ENCODE measurements at regions not wholly inside any gene's neighbourhood (a gene's known extent, or its start where the extent isn't known, plus 50 kb on each side); places are given as distances from the start of the nearest gene placed in this dataset.

GRCh38 chr7:371779-372545 lies 82.0 kb downstream of the FOXL3 start:
- peak in 1 of 5 donors; percentile 8 for DNase-seq

DNA sequence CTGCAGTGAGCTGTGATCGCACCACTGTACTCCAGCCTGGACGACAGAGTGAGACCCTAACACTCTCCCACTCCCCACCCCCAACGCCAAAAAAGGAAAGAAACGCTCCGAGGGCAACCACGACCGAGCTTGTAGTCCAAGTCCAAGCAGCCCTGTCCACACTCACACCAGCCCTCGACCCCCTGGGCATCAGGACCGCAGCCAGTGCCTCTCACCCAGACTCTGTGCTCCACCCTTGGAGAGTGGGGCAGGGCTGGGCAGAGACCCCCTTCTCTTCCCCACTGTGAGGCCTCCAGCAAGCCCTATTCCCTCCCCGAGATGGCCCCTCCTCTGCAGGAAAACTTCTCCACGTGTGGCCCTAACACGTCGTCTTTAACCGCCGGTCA lies 82.6 kb downstream of the FOXL3 start:
- DNase-seq = peak in 1 of 5 donors; percentile 6

DNA sequence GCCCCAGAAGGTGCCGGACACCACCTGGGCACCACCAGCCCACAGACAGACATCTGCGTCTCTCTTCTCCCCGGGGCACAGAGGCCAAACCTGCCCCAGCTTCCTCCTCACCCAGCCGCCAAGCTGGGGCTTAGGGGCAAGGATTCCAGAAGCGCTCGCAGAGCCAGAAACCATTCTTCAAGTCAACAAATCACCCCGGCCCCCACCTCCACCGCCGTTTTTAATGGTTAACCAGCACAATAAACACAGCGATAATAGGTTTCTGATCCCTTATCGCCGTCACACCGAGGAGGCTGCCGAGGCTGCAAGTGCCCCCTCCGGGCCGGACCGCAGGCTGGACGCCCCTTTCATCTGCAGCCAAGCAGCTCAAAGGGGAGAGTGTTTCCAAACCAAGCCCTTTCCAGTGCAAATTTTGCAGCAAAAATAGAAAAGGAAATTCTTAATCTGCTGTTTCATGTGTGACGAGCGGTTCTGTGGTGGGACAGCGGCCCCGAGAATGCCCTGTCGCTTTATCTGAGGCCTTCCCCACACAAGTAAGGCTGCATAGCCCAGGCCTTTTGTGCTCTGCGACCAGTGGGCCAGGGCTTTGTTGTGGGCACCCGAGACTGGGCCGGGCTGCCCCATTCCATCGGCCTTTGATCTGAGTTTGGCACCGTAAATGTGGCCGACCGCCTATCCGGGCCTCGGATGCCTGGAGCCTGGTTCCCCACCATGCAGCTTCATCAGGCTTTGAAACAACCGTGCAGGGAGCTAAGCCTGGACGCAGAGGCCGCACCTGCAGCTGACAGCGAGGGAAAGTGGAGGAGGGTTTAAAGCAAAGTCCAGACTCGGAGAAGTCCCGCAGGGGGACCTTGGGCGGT lies 83.2 kb downstream of the FOXL3 start:
- DNase-seq = peak in 1 of 5 donors; percentile 9

- peak in 1 of 5 donors; percentile 9 for DNase-seq
Observed at GRCh38 chr7:373818-374705, 84.1 kb downstream of the FOXL3 start.

DNA sequence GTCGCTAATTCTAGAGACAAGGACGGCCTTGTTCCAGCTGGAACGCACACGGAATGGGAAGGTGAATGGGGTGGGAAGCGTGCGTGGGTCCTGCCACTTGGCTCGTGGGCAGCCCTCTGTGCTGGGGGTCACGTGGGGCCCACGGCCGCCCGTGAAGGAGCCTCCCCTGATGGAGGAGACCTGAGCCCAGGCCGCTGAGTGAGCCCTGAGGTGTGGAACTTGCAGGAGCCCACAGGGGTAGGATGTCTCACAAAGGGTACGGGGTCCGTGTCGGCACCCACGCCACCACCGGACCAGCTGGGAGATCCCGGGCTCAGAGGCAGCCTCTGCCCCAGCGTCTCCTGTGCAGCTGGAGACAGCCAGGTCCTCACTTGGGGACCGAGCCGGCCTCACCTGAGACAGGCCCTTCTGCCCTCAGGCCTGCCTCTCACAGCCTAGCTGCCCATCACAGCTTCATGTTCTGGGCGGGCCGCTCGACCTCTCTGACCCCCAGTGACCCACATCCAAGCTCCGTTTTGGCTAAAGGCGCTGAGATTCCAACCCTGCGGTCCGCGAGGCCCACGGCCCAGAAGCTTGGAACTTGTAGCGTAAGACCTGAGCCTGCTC lies 84.8 kb downstream of the FOXL3 start:
- DNase-seq = no peak

DNA sequence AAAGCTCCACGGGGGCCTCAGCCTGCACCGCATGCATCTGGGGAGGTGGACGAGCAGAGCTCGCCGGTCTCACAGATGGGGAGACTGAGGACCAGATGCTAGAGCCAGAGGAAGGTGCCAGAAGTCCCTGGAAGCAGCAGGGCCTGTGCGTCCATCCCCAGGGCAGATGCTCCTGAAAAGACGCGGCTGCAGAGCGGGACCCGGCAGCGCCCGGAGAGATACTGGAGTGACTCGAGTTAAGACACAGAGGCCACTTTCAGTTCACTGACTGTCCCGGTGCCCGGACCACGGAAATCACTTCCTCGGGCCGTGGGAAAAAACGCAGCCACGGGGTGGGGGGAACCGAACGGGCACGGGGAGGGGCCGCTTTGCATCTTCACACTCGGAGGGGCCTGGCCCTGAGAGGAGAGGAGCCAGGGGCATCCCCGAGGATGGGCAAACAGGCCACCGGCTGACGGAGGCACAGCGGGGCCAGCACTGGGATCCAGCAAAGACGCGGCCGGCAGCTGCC lies 85.4 kb downstream of the FOXL3 start:
- DNase-seq = peak in 1 of 5 donors; percentile 8

- no peak for DNase-seq
Observed at GRCh38 chr7:375901-376305, 85.9 kb downstream of the FOXL3 start.

DNA sequence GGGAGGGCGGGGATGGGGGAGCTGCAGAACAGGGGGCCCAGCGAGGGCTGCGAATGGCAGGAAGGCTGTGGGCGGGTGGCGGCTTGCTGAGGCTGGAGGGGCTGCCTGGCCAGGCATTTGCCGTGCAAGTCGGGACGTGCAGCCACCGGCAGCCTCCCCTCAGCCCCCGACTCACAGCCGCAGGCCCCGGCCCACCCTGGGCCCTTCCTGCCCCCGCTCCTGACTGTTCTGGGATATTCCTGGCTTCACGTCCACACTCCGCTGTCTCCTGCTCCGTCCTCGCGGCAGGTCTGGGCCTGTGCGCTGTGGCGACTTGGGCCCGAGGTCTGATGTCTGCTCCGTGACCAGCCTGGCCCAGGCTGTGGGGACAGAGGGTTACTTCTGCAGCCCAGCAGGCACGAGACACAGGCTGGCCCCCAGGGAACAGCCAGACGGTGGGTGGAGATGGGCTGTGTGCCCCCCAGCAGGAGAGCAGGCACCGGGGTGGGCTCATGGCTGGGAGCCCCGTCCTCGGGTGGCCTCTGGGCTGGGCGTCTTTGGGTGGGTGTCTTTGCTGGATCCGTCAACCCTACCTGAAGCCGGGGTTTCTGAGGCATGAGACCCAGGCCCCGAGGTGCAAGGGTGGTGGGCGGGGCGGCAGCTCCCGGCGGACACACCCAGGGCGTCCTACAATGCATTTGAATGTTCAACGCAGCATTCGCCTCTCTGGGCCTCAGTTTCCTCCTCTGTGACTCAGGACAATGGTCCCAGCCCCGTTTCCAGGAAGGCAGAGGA lies 86.5 kb downstream of the FOXL3 start:
- peak in 1 of 5 donors; percentile 11 for DNase-seq

- peak in 1 of 5 donors; percentile 12 for DNase-seq
Observed at GRCh38 chr7:377080-378040, 87.4 kb downstream of the FOXL3 start.

DNA sequence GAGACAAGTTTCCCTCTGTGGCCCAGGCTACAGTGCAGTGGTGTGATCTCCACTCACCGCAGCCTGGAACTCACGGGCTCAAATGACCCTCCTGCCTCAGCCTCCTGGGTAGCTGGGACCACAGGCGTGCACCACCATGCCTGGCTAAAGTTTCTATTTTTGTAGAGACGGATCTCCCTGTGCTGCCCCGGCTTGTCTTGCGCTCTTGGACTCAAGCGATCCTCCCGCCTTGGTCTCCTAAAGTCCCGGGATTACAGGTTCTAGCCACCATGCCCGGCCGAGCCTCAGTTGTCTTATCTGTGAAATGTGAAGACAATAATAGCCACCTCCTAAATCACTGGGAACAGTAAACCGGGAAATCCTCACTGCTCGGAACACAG lies 88.1 kb downstream of the FOXL3 start:
- no peak for DNase-seq

DNA sequence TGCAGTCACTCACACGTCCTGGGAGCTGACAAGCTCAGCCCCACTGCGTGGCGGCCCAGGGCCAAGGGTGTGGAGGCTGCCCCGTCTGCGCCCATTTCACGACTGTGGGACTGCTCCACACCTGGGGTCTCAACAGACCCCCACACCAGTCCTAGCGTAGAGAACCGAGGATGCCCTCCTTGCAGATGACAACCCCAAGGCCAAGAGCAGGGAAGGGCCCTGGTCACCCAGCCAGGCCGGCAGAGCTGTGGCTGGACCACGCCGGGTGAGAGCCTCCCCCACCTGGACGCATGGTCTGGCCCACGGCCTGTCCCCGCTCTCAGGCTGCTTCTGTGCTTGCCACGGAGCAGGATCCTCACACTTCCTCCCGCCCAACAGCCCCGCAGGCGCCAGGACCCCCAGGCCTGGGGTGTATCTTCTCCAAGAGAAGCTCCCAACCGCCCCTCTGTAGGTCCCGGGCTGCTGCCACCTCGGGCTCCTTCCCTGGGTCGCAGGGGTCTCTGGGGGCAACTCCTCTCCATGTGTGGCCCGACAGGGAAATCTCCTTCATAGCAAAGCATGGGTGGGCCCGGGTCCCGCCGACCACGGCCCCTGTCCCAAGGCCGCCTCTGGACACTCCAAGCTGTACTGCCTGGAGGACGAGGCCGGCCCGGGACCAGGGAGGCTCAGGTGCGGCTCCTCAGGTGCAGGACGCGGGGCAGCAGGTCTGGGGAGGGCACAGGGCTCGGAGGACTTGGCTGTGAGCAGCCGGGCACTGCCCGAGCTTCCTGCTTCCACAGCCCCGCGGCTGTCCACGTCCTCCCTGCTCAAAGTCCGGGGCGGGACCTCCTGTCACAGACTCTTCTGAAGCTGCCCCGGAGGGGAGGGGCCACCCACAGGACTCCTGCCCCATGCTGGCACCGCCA lies 88.8 kb downstream of the FOXL3 start:
- peak in 1 of 5 donors; percentile 11 for DNase-seq

- DNase-seq = peak in 1 of 5 donors; percentile 12
Observed at GRCh38 chr7:379456-380138, 89.6 kb downstream of the FOXL3 start.

GRCh38 chr7:380139-380485 lies 90.1 kb downstream of the FOXL3 start:
- DNase-seq = no peak

DNA sequence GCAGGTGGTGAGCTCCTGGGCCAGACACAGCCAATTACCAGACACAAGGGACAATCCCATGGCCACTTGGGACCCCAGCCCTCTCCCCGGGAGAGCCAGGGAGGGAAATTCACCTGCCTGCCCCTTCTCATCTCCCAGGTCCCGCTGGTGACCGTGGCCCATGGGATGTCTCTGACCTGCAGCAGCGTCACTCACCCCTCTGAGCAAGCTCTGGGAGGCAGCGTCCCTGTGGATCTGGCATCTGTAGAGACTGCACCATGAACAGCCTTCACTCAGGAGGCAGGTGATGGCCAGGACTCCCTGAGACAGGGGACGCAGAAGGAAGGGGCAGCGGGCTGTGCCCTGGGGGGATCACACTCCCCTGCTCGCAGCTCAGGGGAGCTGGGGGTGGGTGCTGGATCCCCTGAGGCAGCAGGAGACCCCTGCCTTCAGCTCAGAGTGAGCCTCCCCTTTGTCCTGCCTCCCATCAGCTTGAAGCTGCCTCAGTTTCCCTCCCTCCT lies 90.8 kb downstream of the FOXL3 start:
- DNase-seq = peak in 1 of 5 donors; percentile 10

DNA sequence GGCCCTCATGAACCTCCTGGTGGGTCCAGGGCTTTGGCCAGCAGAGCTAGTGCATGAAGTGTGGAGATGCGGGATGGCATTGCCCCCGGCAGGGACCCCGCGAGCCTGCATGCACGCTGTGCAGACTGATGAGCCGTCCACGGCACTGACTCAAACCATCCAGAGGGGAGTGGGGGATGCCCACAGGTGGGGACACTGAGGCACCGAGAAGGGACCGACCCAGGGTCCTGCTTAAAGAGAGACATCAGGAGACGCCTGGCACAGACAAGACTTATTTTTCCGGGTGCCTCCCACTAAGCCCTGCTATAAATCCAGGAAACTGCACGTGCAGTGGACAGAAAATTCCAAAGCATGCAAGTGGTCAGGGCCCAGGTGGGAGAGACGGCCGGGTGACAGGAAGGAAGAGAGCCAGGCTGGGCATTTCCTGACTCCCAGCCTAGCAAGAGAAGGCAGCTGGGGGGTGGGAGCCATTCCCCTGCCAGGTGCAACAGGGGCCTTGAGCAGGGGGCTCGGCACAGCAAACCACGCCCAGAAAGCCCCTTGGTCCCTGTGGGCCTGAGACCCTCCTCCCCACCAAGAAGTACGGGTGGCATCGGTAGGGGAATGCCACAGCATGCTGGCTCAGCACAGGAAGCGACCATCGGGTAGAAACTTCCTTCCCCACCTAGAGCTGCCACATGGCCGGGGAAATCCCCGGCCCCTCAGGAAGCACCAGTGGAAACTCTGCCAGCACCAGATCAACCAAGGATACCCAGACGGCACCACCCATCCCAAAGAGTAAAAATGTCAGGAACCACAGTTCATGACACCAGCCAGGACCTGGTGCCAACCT lies 91.5 kb downstream of the FOXL3 start:
- DNase-seq = peak in 3 of 5 donors; percentile 7 to 26 (median 20)

DNA sequence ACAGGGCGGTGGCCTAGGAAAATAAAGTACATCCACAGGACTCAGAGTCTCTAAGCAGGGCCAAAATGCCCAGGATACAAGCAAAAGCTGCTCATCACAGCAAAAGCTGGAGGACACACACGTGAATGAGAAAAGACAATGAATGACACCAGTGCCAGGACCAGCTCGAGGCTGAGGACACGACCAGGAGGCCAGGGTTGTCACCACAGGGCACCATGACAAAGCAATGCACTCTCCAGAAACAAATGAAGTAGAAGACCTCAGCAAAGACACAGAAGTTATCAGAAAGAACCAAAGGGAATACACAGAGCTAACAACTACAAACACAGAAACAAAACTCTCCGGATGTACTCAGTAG lies 92.1 kb downstream of the FOXL3 start:
- no peak for DNase-seq

- DNase-seq = no peak
Observed at GRCh38 chr7:386385-386784, 96.4 kb downstream of the FOXL3 start.
